Panc1 (cell line): ENCODE measurements at regions not wholly inside any gene's neighbourhood (a gene's known extent, or its start where the extent isn't known, plus 50 kb on each side); places are given as distances from the start of the nearest gene placed in this dataset.

ENCODE experiments used
- CTCF ChIP-seq: fragments of 450-650 bp; IDR thresholded peaks from 2 replicates; pipeline ENCODE4 v1.5.1; 2017; ENCODE audit warnings: mild to moderate bottlenecking
- POLR2AphosphoS5 ChIP-seq: IDR thresholded peaks from 2 replicates; pipeline ENCODE4 v1.6.1; 2012; ENCODE audit warnings: mild to moderate bottlenecking, low read depth, low read length, moderate library complexity
- REST ChIP-seq, 2 experiments: IDR thresholded peaks; 2 replicates each; pipeline ENCODE4 v1.6.1; 2011 to 2012; ENCODE audit warnings: low read depth in 2 of 2, control low read depth in 1 of 2, low read length in 1 of 2, mild to moderate bottlenecking in 1 of 2, moderate library complexity in 1 of 2; ENCODE audit not compliant: insufficient read depth in 1 of 2
- SIN3A ChIP-seq: IDR thresholded peaks from 2 replicates; pipeline ENCODE4 v1.6.1; 2012; ENCODE audit warnings: low read depth, mild to moderate bottlenecking, low read length, moderate library complexity, borderline replicate concordance; ENCODE audit not compliant: insufficient read depth

GRCh38 chr5:5799826-5800225 lies 377.3 kb downstream of the ICE1 start:
- TF ChIP-seq REST (IDR thresholded peaks at IDR 0.05; ENCODE audit: insufficient read depth in 1 of 2, low read depth in 2 of 2, low read length in 1 of 2) (no peak), CTCF (no peak), POLR2AphosphoS5 (no peak), SIN3A (no peak)
